SHP77 (cell line): ENCODE measurements at regions not wholly inside any gene's neighbourhood (a gene's known extent, or its start where the extent isn't known, plus 50 kb on each side); places are given as distances from the start of the nearest gene placed in this dataset.
"Not testable (repeated sequence)": the region's sequence is repeated elsewhere in the genome, so short reads cannot be mapped to it uniquely, and the experiment has no call there.

Experiments used
- DNase-seq, 2 experiments: peaks; one replicate each; lab custom pipeline; 2025; lab: John Stamatoyannopoulos, UW

DNA sequence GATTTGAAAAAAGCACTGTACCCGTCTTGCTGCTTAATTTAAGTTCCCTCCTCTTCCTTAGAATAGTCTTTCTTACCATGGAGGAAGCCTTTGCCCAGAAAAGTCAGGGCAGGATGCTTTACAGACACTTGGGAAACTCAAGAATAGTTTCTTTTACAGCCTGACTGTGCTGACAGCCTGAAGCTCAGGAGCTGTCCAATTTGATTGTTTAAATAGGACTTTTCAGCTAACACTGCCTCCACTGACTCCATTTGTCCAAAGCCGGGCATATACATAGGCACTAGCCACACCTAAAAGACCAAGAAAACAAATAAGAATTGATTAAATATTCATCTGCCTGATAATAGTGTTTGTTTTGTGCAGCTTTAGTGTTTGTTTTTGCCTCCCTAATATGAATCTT is 110.9 kb upstream of the L3MBTL4 start:
- DNase-seq, result no peak

DNA sequence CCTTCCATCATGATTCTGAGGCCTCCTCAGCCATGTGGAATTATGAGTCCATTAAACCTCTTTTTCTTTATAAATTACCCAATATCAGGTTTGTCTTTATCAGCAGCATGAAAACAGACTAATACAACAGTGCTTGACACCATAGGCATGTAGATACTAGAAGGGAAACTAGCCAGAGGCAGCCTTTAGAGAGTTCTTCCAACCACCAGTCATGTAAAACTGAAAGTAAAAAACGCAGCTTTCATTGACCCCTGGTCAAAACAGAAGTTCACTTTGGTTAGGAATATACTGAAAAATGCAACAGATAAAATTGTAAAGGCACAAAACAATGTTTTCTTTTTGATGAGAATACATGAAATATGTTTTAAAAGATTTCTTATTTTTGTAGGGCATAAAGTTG is 122.8 kb upstream of the L3MBTL4 start:
- DNase-seq, result no peak

- DNase-seq, result not testable (repeated sequence)
Observed at GRCh38 chr18:6541131-6541679, 126.5 kb upstream of the L3MBTL4 start.

DNA sequence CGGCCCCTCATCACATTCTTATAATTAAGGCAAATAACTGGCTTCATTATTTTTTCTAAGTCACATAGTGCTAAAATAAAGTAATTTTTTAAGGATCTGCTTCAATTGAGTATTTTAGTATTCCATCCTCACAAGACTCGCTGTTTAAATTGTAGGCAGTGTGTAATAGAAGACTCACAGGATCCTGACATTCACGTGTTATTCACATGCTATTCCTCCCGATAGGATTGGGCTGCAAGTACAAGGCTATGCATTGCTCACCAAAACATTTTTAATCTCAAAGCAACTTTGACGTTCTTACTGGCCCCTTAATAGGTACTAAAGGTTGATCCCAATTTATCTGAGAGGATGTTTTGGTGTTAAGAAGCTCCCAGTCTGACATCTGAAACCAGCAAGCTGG is 127.6 kb upstream of the L3MBTL4 start:
- DNase-seq, result no peak

DNA sequence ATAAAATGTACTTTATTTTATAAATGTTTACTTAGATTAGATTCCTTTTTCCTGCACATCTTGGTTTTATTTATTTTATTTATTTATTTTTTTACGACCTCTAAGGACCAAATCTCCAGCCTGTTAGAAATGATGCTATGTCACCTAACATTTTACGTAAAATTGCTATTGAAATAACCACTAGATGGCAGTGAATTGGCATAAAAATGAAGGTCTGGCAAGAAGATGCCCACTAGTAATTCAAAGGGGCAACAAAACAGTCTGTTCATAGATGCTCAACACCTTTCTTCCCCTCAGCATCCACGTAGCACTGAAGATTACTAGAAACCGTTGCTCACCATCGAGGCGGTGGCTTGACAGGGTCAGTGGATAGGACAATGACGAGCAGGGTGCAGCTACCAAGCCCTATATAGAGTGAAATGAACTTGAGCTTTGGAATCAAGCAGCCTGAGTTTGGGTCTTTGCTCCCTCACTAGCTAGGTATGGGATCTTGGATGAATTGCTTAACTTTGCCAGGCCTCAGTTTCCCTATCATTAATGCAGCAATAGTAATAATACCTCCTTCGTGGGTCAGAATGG is 128.7 kb upstream of the L3MBTL4 start:
- peak; percentile 34 for DNase-seq

DNA sequence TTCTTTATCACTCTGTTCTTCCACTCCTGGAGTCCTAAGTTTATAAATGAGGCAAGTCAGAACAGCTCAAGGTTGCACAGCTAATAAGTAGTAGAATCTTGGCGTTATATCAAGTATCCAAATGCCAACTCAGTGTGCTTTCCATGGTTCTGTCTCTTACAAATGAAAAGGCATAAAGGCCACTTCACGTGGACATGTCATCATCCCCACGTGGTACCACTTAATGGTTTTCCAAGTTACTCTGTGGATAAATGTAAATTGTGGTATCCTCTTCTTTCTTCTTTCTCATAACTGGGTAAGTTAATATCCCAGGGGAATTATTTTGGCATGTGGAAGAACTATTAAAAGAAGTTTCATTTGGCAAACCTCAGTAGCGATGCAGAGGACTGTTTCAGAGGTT is 131.5 kb upstream of the L3MBTL4 start:
- DNase-seq, result no peak

GRCh38 chr18:6547476-6547875 is 132.8 kb upstream of the L3MBTL4 start:
- no peak for DNase-seq

DNA sequence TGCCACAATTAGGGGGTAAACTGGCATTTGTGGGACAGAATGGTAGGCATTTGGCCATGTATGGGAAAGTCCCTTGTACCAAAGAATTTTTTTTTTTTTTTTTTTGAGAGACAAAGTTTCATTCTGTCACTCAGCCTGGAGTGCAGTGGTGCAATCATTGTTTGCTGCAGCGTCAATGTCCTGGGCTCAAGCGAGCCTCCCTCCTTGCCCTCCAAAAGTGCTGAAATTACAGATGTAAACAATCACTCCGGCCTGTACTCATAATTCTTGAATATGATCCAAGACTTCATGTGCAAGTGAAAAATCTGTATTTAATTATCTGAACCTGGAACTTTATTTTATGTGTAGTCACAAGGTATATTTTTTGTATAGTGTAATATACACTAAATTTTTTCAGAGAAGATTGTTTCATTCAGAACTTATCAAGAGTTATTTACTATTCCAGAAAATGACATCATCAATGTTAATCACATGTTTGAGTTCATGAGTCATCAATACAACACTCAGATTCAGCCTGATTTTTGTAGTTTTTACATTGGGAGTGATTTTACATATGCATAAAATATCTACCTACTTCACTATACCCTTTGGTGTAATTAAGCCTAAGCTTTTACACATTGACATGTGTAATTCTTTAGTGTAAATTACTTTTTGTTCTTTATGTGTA is 138.7 kb upstream of the L3MBTL4 start:
- no peak for DNase-seq

DNA sequence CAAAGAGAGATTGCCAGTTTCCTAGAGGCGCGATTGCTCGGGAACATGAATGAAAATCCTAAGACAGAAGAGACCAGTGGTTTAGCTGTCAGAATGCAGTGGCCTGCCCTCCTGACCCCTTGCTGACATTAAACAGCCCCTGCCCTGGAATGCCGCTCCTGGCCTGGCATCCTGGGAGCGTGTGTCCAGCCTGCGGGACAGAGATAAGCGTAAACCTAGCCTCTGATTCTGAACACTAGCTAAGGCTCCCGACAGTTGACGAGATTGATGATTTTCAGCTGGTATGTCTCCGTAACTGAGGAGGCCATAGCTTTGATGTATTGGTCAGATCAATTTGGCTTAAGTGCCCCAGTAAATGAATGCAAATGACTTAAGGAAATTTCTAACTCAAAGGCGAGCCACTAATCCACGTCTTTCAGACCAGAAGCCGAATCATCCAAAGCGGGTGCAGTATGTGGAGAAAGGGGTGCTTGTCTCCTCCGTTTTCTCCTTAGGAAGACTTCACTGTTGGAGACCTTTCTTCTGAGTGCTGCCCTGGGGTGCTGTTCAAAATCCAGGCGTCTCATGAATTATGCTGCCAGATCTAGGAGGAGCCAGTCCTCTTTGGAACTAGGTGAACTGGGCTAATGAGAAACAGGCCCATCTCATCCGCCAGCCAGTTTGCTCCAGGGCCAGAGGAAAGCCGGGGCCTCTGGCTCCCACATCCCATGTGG is 142.5 kb upstream of the L3MBTL4 start:
- DNase-seq, result no peak

DNA sequence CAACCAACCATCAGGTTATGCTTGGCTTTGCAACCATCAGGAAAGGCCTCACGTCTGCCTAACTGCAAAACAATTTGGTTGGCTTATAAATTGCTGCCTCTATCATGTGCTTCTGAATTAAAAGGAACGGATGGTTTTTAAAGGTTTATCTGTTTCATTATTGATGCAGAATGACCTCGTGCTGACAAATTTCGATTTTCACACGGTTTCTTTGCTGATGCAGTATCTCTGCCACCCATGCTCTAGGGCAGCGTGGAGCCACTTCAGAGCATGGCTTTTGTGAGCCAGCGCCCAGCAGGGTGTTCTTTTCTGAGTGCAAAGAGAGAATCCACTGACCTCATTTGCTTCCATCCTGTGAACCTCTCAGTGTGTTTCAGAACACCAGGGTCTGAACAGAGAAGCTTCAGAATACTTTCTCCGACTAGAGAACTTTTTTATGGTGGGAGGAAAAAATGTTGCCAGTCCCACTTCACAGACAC is 143.1 kb upstream of the L3MBTL4 start:
- no peak for DNase-seq

DNA sequence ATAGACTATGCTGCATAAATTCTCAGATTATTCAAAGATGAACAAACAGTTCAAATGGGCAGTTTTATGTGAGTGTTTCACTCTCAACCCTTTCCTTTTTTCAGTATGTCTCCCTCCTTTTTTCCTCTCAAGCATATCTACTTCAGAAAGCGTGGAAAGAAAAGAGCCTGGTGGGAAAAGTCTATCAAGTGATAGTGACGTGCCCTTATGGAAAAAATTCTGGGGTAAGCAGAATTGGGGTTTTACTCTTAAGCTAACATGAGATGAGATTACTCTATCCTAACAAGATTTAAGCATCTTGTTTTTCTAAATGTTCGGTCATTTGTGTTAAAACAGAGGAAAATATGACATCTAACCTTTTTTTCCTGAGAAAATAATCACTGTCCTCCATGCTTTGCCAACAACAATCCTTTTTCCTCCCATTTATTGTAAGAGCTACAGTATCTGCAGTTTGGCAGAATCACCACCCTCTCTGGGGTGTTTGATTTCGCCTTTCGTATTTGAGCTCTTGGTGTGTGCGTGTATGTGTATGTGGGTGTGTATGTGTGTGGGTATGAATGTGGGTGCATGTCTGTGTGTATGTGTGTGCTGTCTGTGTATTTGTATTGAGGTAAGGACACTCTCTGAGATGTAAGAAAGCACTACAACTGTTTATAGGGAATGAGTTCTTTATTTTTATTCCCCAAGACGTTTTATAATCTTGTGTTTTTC is 143.9 kb upstream of the L3MBTL4 start:
- DNase-seq, result no peak

DNA sequence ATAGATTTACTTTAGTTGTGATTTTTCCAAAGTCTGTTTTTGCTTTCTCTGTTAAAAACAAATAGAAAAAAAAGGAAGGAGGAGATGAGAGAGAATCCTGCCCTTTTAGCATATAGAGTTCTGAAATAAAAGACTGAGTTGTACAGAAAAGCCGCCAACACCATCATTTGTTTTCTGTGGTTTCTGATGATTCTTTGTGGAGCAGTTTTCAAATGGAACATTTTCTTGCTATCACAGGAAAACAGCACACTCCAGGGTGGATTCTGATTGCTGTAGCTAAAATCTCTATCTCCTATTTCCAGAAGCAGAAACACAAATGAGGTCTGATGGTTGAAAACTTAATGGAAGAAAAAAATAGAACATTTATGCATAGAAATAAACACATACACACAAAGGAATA is 144.6 kb upstream of the L3MBTL4 start:
- DNase-seq, result no peak

DNA sequence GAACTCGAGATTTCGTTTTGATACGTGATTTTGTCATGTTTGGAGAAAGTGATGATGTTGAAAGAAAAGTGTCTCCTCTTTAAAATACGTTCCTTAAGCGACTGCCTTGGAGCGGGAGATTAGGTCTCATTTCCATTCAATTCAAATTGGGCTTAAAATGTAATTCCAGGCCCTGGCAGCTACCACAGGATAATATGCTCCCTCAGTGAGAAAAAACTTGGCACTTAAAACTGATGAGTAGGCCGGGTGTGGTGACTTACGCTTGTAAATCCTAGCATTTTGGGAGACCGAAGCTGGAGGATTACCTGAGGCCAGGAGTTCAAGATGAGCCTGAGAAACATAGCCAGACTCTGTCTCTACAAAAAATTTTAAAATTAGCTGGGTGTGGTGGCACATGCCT is 146.3 kb upstream of the L3MBTL4 start:
- DNase-seq, result no peak

GRCh38 chr18:6561420-6561861 is 146.7 kb upstream of the L3MBTL4 start:
- DNase-seq, result no peak

- no peak for DNase-seq
Observed at GRCh38 chr18:6561862-6562291, 147.2 kb upstream of the L3MBTL4 start.

- DNase-seq, result no peak
Observed at GRCh38 chr18:6563896-6564295, 149.2 kb upstream of the L3MBTL4 start.

DNA sequence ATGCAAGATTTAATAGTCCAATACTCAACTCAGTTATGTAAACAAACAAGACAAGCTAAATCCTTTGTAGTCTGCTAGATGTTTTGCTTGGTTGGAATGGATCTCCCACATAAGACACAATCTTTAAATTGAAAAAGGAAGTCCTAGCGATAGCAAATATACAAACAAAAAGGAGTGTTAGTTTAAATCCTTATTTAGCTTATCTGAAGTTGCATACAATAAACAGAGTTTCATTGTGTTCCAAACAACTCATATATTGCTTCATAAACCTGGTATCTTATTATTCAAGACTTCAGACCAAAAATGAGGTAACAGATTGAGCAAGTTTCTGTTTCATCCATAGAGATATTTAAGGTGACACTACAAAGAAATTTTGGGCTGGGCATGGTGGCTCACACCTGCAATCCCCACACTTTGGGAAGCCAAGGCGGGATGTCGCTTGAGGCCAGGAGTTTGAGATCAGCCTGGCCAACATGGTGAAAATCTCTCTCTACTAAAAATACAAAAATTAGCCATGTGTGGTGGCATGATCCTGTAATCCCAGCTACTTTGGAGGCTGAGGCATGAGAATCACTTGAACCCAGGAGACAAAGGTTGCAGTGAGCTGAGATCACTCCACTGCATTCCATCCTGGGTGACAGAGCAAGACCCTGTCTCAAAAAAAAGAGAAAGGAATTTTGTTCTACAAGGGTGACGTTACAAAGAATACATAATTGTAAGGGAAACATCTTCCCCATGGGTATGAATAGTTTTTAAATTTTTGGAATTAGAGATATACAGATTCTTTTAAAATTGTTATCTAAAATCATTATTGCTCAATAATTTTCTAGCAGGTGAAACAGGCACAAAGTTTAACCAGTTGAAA is 150.5 kb upstream of the L3MBTL4 start:
- no peak for DNase-seq

DNA sequence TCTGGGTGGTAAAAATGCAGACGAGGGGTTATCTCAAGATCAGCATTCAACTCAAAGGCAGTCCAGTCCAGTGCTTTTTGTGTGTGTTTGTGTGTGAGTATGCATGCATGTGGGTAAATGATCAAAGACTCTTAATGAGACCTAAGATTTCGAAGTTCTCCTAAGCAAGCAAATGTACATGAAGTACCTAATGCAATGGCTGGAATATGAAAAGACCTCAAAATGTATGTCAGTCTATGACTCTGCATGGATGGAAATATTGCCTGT is 151.0 kb upstream of the L3MBTL4 start:
- no peak for DNase-seq

- no peak for DNase-seq
Observed at GRCh38 chr18:6566338-6566911, 151.7 kb upstream of the L3MBTL4 start.

DNA sequence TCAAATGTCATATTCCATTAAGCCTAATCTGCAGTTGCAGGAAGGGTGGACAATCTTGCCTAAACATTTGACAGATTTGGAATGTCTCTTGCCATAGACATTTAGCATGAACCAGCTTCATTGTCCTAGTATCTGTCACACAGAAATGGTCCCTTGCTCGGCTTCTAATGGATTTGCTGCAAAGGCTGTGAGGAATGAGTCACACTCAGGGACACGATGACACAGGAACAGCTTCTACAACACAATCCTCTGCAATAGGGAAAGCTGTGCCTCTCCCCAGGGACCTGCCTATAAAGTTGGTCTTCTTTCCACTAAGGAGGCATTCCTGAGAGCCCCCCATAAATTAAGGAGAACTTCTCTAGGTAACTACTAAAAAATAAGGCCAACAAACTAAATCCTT is 155.1 kb upstream of the L3MBTL4 start:
- no peak for DNase-seq

GRCh38 chr18:6570581-6571238 is 156.0 kb upstream of the L3MBTL4 start:
- DNase-seq, result no peak
